Panc1 (cell line): ENCODE measurements at regions not wholly inside any gene's neighbourhood (a gene's known extent, or its start where the extent isn't known, plus 50 kb on each side); places are given as distances from the start of the nearest gene placed in this dataset.

Source experiments
- CTCF ChIP-seq: fragments of 450-650 bp; IDR thresholded peaks from 2 replicates; pipeline ENCODE4 v1.5.1; 2017; ENCODE audit warnings: mild to moderate bottlenecking
- POLR2AphosphoS5 ChIP-seq: IDR thresholded peaks from 2 replicates; pipeline ENCODE4 v1.6.1; 2012; ENCODE audit warnings: mild to moderate bottlenecking, low read depth, low read length, moderate library complexity

- TF ChIP-seq CTCF (no peak), POLR2AphosphoS5 (no peak)
Observed at GRCh38 chr7:115694424-115694823, 336.1 kb downstream of the TFEC start.
